HG03066 (cell line): ENCODE measurements at regions not wholly inside any gene's neighbourhood (a gene's known extent, or its start where the extent isn't known, plus 50 kb on each side); places are given as distances from the start of the nearest gene placed in this dataset.
"Not testable (repeated sequence)": the region's sequence is repeated elsewhere in the genome, so short reads cannot be mapped to it uniquely, and the experiment has no call there.

Source experiments
- ATAC-seq: cut with Tn5 transposase; IDR thresholded peaks from one replicate; pipeline ENCODE4 v1.9.1; 2021; ENCODE audit warnings: low read depth; ENCODE audit not compliant: unreplicated experiment

- ATAC-seq, result no peak
Observed at GRCh38 chr7:138249975-138250374, 173.7 kb downstream of the AKR1D1 start.

DNA sequence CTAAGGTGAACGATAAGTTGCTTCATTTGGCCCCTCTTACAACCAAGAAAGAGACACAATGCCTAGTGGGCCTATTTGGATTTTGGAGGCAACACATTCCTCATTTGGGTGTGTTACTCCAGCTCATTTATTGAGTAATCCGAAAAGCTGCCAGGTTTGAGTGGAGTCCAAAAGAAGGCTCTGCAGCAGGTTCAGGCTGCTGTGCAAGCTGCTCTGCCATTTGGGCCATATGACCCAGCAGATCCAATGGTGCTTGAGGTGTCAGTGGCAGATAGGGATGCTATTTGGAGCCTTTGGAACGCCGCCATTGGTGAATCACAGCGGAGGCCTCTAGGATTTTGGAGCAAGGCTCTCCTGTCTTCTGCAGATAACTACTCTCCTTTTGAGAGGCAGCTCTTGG is 176.4 kb downstream of the AKR1D1 start:
- ATAC-seq, result not testable (repeated sequence)

- no peak for ATAC-seq
Observed at GRCh38 chr7:138254444-138254843, 178.2 kb downstream of the AKR1D1 start.

DNA sequence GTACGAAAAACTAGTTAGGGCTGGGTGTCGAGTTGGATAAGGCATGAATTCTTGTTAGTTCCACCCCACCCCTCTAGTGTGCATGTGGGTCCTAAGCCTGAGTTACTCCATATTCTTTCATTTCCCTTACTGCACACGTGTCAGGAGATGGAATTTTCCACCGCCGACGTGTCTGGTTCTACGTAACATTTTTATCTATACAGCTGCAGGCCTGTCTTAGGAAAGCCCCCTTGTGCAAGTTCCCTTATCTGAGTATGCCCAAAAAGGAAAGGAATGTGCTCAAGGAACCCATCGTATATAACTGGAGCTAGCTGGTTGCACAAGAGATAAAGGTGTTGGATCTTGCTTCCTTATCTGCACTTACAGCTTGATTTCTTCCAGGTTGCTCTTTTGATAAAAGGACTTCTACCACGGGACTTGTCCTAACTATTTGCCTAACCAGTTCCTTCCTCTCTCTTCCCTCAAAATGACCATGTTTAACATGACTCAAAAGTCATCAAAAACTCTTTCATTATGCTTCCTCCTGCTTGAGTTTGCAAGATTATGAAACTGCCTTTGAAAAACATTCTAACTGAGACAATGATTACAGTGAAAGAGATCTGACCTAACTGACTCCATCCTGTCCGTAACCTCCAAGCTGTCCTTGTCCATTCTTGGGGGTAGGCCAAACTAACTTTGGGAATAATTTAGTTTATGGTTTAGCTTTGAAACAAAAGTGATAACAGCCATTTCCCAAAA is 181.4 kb downstream of the AKR1D1 start:
- ATAC-seq, result no peak

- no peak for ATAC-seq
Observed at GRCh38 chr7:138258197-138258559, 181.9 kb downstream of the AKR1D1 start.

GRCh38 chr7:138259675-138260074 is 183.4 kb downstream of the AKR1D1 start:
- no peak for ATAC-seq

DNA sequence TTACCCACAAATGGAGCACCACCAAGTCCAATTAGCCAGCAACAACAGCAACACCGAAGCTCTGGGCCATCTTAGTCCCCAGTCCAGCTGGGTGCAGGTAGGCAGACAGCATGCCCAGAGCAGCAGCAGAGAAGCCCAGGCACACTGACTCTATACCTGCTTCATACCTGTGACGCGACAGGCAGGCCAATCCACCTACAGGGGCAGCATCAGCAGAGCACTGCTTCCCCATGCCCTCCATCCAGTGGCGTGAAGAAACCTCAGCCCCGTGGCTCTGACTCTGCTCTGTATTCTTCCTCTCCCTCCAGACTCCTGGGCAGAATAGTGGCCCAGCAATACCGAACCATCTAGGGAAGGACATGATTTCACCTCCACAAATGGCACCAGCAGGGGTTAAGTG is 191.7 kb downstream of the AKR1D1 start:
- no peak for ATAC-seq

DNA sequence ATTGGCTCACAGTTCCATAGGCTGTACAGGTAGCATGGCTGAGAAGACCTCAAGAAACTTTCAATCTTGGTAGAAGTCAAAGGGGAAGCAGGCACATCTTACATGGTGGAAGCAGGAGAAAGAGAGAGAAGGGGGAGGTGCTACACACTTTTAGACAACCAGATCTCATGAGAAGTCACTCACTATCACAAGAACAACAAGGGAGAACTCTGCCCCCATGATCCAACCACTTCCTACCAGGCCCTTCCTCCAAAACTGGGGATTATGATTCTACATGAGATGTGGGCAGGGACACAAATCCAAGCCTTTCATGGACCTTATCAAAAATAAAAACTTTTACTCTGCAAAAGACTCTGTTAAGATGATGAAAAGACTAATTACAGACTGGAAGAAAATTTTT is 183.2 kb upstream of the TRIM24 start:
- ATAC-seq, result no peak

GRCh38 chr7:138278601-138279000 is 181.5 kb upstream of the TRIM24 start:
- ATAC-seq, result no peak

GRCh38 chr7:138282997-138283396 is 177.1 kb upstream of the TRIM24 start:
- no peak for ATAC-seq

DNA sequence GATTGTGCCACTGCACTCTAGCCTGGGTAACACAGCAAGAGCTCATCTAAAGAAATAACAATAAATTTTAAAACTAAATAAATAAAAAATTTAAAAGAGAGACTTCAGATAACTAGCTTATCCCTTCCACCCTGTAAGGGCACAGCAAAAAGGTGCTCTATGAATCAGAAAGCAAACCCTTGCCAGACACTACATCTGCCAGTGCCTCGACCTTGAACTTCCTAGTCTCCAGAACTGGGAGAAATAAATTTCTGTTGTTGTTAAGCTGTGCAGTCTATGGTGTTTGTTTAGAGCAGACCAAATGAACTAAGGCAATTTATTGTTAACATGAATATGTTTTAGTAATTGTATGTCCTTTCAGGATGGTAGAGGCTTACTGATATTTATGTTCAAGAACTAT is 174.9 kb upstream of the TRIM24 start:
- no peak for ATAC-seq

- no peak for ATAC-seq
Observed at GRCh38 chr7:138286846-138287245, 173.2 kb upstream of the TRIM24 start.

DNA sequence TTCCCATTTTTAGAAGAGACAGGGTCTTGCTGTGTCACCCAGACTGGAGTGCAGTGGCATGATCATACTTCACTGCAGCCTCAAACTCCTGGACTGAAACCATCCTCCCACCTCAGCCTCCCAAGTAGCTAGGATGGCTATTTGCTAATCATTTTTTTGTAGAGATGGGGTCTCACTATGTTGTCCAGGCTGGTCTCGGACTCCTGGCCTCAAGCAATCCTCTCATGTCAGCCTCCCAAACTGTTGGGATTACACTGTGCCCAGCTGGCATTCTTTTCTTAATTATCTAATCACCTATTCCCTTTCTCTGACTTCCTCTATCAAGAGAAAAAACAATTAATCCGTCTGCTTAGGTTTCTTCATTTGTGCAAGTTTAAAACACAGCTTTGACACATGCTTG is 172.5 kb upstream of the TRIM24 start:
- ATAC-seq, result no peak

GRCh38 chr7:138289082-138289481 is 171.0 kb upstream of the TRIM24 start:
- ATAC-seq, result no peak

GRCh38 chr7:138289864-138290263 is 170.2 kb upstream of the TRIM24 start:
- no peak for ATAC-seq

GRCh38 chr7:138292951-138293350 is 167.1 kb upstream of the TRIM24 start:
- no peak for ATAC-seq

- ATAC-seq, result peak; percentile 50
Observed at GRCh38 chr7:138295049-138295637, 164.9 kb upstream of the TRIM24 start.

DNA sequence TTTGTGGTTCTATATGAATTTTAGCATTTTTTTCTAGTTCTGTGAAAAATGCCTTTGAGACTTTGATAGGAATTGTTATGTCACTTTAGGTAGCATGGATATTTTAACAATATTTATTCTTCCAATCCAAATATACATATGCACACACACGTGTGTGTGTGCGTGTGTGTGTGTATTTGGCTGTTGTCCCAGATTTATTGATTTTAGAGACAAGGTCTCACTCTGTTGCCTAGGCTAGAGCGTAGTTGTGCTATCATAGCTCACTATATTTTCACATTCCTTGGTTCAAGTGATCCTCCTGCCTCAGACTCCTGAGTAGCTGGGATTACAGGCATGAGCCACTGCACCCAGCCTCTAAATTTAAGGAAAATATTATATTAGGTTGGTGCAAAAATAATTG is 162.5 kb upstream of the TRIM24 start:
- ATAC-seq, result no peak

- no peak for ATAC-seq
Observed at GRCh38 chr7:138299066-138299465, 161.0 kb upstream of the TRIM24 start.

DNA sequence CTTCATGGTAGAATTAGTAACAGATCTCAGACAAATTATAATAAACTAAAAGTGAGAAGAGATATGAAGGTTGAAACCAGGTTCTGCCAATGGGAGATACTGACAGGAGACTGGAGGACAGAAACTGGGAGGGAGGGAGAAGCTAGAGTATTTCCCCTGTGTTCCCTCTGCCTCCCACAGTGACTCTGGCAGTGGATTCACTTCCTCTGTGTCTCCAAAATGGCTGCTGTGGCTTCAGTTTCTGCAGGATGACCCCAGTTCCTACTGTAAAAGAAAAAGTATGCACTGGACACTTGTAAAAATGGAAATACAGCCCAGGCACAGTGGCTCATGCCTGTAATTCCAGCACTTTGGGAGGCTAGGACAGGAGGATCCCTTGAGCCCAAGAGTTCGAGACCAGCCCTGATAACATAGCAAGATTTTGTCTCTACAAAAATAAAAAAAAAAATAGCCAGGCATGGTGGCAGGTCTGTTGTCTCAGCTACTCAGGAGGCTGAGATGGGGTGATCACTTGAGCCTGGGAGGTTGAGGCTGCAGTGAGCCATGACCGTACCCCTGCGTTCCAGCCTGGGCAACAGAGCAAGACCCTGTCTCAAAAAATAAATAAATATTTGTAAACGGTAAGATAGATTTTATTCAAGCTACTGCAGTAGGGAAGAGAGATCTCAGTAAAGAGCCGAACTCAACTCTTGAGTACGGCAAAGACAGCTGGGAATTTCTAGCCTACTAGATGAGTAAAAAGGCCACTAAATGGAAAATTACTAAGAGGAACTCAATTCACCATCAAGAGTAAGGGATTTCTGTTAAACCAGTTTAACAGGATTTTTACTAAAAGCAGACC is 156.6 kb upstream of the TRIM24 start:
- no peak for ATAC-seq

GRCh38 chr7:138304071-138304320 is 156.1 kb upstream of the TRIM24 start:
- ATAC-seq, result no peak

- ATAC-seq, result no peak
Observed at GRCh38 chr7:138307633-138308032, 152.4 kb upstream of the TRIM24 start.
